Naive B cell (primary cell): ENCODE measurements at regions not wholly inside any gene's neighbourhood (a gene's known extent, or its start where the extent isn't known, plus 50 kb on each side); places are given as distances from the start of the nearest gene placed in this dataset.
"Not testable (repeated sequence)": the region's sequence is repeated elsewhere in the genome, so short reads cannot be mapped to it uniquely, and the experiment has no call there.

Experiments
- ATAC-seq, 2 donors: fragments of 150-1000 bp; cut with Tn5 transposase; 2 replicates each; pipeline ENCODE4 v1.10.0; 2021; ENCODE audit warnings: low read depth in 2 of 2, mild to moderate bottlenecking in 2 of 2, moderate library complexity in 2 of 2
- DNase-seq: peaks from one replicate; pipeline ENCODE4 v3.0.0; 2022
- H3K27ac Mint-ChIP-seq, 6 donors: one replicate each; pipeline ENCODE4 v1.8.0; 2020 to 2022; ENCODE audit warnings: mild to moderate bottlenecking in 6 of 6, mixed read lengths in 6 of 6, moderate library complexity in 5 of 6, inconsistent platforms in 2 of 6
- H3K27me3 Mint-ChIP-seq, 3 donors: one replicate each; pipeline ENCODE4 v1.8.0; 2021 to 2022; ENCODE audit warnings: mixed read lengths in 3 of 3, mild to moderate bottlenecking in 1 of 3
- H3K36me3 Mint-ChIP-seq, 2 donors: one replicate each; pipeline ENCODE4 v1.8.0; 2020 to 2022; ENCODE audit warnings: mixed read lengths in 2 of 2, inconsistent platforms in 1 of 2, mild to moderate bottlenecking in 1 of 2
- H3K4me1 Mint-ChIP-seq, 3 donors: one replicate each; pipeline ENCODE4 v1.8.0; 2020 to 2022; ENCODE audit warnings: mixed read lengths in 3 of 3, inconsistent platforms in 1 of 3, mild to moderate bottlenecking in 1 of 3, moderate library complexity in 1 of 3
- H3K4me3 Mint-ChIP-seq, 8 donors: one replicate each; pipeline ENCODE4 v1.8.0; 2020 to 2022; ENCODE audit warnings: mild to moderate bottlenecking in 8 of 8, mixed read lengths in 8 of 8, moderate library complexity in 8 of 8, inconsistent platforms in 2 of 8
- H3K9me3 Mint-ChIP-seq, 7 donors: one replicate each; pipeline ENCODE4 v1.8.0; 2020 to 2022; ENCODE audit warnings: mixed read lengths in 7 of 7, mild to moderate bottlenecking in 5 of 7, inconsistent platforms in 2 of 7, moderate library complexity in 1 of 7

- peak overlapping the region; percentile 23 to 96 (median 84) for H3K27ac Mint-ChIP-seq
- ATAC-seq, result peak; percentile 25 to 32
- H3K4me3 Mint-ChIP-seq, result peak overlapping the region in 2 of 8 donors; percentile 43 to 75
- H3K4me1 Mint-ChIP-seq, result peaks cover 13 to 16% (median 16%) of the 10 kb centered on the region in 3 donors
- peaks cover 0 to 27% of the 10 kb centered on the region in 2 donors for H3K36me3 Mint-ChIP-seq
- no peak for DNase-seq
- H3K9me3 Mint-ChIP-seq, result peaks cover 12 to 51% (median 36%) of the 10 kb centered on the region in 7 donors
- peaks cover 0 to 6% (median 0%) of the 10 kb centered on the region in 3 donors for H3K27me3 Mint-ChIP-seq
These were observed 398.6 kb upstream of the AUTS2 start for GRCh38 chr7:69199661-69200060.

GRCh38 chr7:69203871-69204270 is 394.4 kb upstream of the AUTS2 start:
- peaks cover 21 to 34% (median 25%) of the 10 kb centered on the region in 3 donors for H3K4me1 Mint-ChIP-seq

GRCh38 chr7:69204943-69205342 is 393.3 kb upstream of the AUTS2 start:
- no peak for ATAC-seq
- peaks cover 0 to 11% of the 10 kb centered on the region in 2 donors for H3K36me3 Mint-ChIP-seq
- peaks cover 1 to 25% (median 14%) of the 10 kb centered on the region in 7 donors for H3K9me3 Mint-ChIP-seq
- peaks cover 0 to 5% (median 0%) of the 10 kb centered on the region in 3 donors for H3K27me3 Mint-ChIP-seq
- peaks cover 11 to 32% (median 23%) of the 10 kb centered on the region in 3 donors for H3K4me1 Mint-ChIP-seq
- no peak overlapping the region for H3K27ac Mint-ChIP-seq
- H3K4me3 Mint-ChIP-seq, result no peak overlapping the region
- no peak for DNase-seq

More at GRCh38 chr7:69203871-69204270, 394.4 kb upstream of the AUTS2 start:
- Mint-ChIP-seq H3K27me3 (peaks cover 0 to 9% (median 0%) of the 10 kb centered on the region in 3 donors), H3K27ac (no peak overlapping the region), H3K4me3 (no peak overlapping the region), H3K9me3 (peaks cover 10 to 35% (median 25%) of the 10 kb centered on the region in 7 donors), H3K36me3 (peaks cover 0 to 22% of the 10 kb centered on the region in 2 donors)
- DNase-seq (no peak), ATAC-seq (no peak)

- H3K27ac Mint-ChIP-seq, result peak overlapping the region in 1 of 6 donors; percentile 84
- DNase-seq (no peak), ATAC-seq (no peak)
- peak overlapping the region in 1 of 8 donors; percentile 3 for H3K4me3 Mint-ChIP-seq
- H3K9me3 Mint-ChIP-seq, result peaks cover 1 to 20% (median 13%) of the 10 kb centered on the region in 7 donors
- peaks cover 0 to 9% of the 10 kb centered on the region in 2 donors for H3K36me3 Mint-ChIP-seq
- peaks cover 9 to 29% (median 24%) of the 10 kb centered on the region in 3 donors for H3K4me1 Mint-ChIP-seq
- H3K27me3 Mint-ChIP-seq, result peaks cover 0 to 5% (median 0%) of the 10 kb centered on the region in 3 donors
These were observed 392.7 kb upstream of the AUTS2 start for GRCh38 chr7:69205581-69205980.

- DNase-seq, result no peak
- ATAC-seq, result no peak
- peak overlapping the region in 4 of 8 donors; percentile 10 to 77 (median 52) for H3K4me3 Mint-ChIP-seq
- H3K27me3 Mint-ChIP-seq, result peaks cover 0 to 5% (median 0%) of the 10 kb centered on the region in 3 donors
- H3K36me3 Mint-ChIP-seq, result peaks cover 0 to 9% of the 10 kb centered on the region in 2 donors
- H3K27ac Mint-ChIP-seq, result peak overlapping the region in 3 of 6 donors; percentile 52 to 81 (median 73)
- H3K9me3 Mint-ChIP-seq, result peaks cover 0 to 11% (median 6%) of the 10 kb centered on the region in 7 donors
- peaks cover 15 to 42% (median 31%) of the 10 kb centered on the region in 3 donors for H3K4me1 Mint-ChIP-seq
These were observed 390.0 kb upstream of the AUTS2 start for GRCh38 chr7:69208276-69208675.

GRCh38 chr7:69208848-69209247 is 389.4 kb upstream of the AUTS2 start:
- DNase-seq (peak; percentile 29), ATAC-seq (peak; percentile 90 to 99)
- peaks cover 0 to 9% of the 10 kb centered on the region in 2 donors for H3K36me3 Mint-ChIP-seq
- peaks cover 0 to 5% (median 0%) of the 10 kb centered on the region in 3 donors for H3K27me3 Mint-ChIP-seq
- H3K9me3 Mint-ChIP-seq, result peaks cover 0 to 11% (median 6%) of the 10 kb centered on the region in 7 donors
- peak overlapping the region in 5 of 8 donors; percentile 9 to 77 (median 25) for H3K4me3 Mint-ChIP-seq
- H3K27ac Mint-ChIP-seq, result peak overlapping the region in 5 of 6 donors; percentile 23 to 81 (median 56)
- peaks cover 15 to 45% (median 34%) of the 10 kb centered on the region in 3 donors for H3K4me1 Mint-ChIP-seq

- ATAC-seq, result no peak
These were observed 386.9 kb upstream of the AUTS2 start for GRCh38 chr7:69211336-69211735.

GRCh38 chr7:69211739-69212138 is 386.5 kb upstream of the AUTS2 start:
- peak overlapping the region in 1 of 8 donors; percentile 47 for H3K4me3 Mint-ChIP-seq
- H3K4me1 Mint-ChIP-seq, result peaks cover 8 to 34% (median 33%) of the 10 kb centered on the region in 3 donors
- DNase-seq (peak; percentile 20), ATAC-seq (peak; percentile 49 to 51)
- no peaks in the 10 kb centered on the region for H3K27me3 Mint-ChIP-seq
- H3K36me3 Mint-ChIP-seq, result no peaks in the 10 kb centered on the region
- no peaks in the 10 kb centered on the region for H3K9me3 Mint-ChIP-seq
- H3K27ac Mint-ChIP-seq, result no peak overlapping the region

More at GRCh38 chr7:69211336-69211735, 386.9 kb upstream of the AUTS2 start:
- H3K36me3 Mint-ChIP-seq, result peaks cover 0 to under 1% of the 10 kb centered on the region in 2 donors
- H3K9me3 Mint-ChIP-seq, result no peaks in the 10 kb centered on the region
- H3K4me1 Mint-ChIP-seq, result peaks cover 8 to 34% (median 33%) of the 10 kb centered on the region in 3 donors
- H3K27ac Mint-ChIP-seq, result peak overlapping the region in 1 of 6 donors; percentile 7
- H3K4me3 Mint-ChIP-seq, result peak overlapping the region in 1 of 8 donors; percentile 47
- no peak for DNase-seq
- H3K27me3 Mint-ChIP-seq, result no peaks in the 10 kb centered on the region

- Mint-ChIP-seq H3K4me1 (peaks cover 6 to 24% (median 21%) of the 10 kb centered on the region in 3 donors), H3K4me3 (no peak overlapping the region), H3K27me3 (peaks cover 0 to 9% (median 0%) of the 10 kb centered on the region in 3 donors), H3K36me3 (no peaks in the 10 kb centered on the region), H3K9me3 (peaks cover 0 to 4% (median 0%) of the 10 kb centered on the region in 7 donors), H3K27ac (no peak overlapping the region)
- ATAC-seq, result no peak
- no peak for DNase-seq
These were observed 384.4 kb upstream of the AUTS2 start for GRCh38 chr7:69213878-69214277.

- not testable (repeated sequence) for H3K4me3 Mint-ChIP-seq, H3K36me3 Mint-ChIP-seq, DNase-seq, ATAC-seq, H3K27me3 Mint-ChIP-seq, H3K9me3 Mint-ChIP-seq, H3K27ac Mint-ChIP-seq
- H3K4me1 Mint-ChIP-seq, result peaks cover 6 to 16% (median 11%) of the 10 kb centered on the region in 3 donors
These were observed 382.8 kb upstream of the AUTS2 start for GRCh38 chr7:69215516-69215915.

- Mint-ChIP-seq H3K4me1 (peaks cover 0 to 6% (median 5%) of the 10 kb centered on the region in 3 donors), H3K27ac (peak overlapping the region in 1 of 6 donors; percentile 0), H3K27me3 (peaks cover 7 to 9% (median 8%) of the 10 kb centered on the region in 3 donors), H3K4me3 (no peak overlapping the region), H3K9me3 (peaks cover 0 to 4% (median 0%) of the 10 kb centered on the region in 7 donors), H3K36me3 (peaks cover 0 to 8% of the 10 kb centered on the region in 2 donors)
- no peak for ATAC-seq
- no peak for DNase-seq
These were observed 380.5 kb upstream of the AUTS2 start for GRCh38 chr7:69217516-69218350.

- Mint-ChIP-seq H3K4me1 (peaks cover 0 to 3% (median 0%) of the 10 kb centered on the region in 3 donors), H3K36me3 (peaks cover 0 to 8% of the 10 kb centered on the region in 2 donors), H3K4me3 (no peak overlapping the region)
These were observed 379.7 kb upstream of the AUTS2 start for GRCh38 chr7:69218576-69218975.

GRCh38 chr7:69219381-69219780 is 378.9 kb upstream of the AUTS2 start:
- Mint-ChIP-seq H3K27ac (peak overlapping the region in 1 of 6 donors; percentile 6), H3K36me3 (peaks cover 0 to 8% of the 10 kb centered on the region in 2 donors), H3K27me3 (peaks cover 8 to 19% (median 12%) of the 10 kb centered on the region in 3 donors), H3K4me3 (no peak overlapping the region), H3K9me3 (peaks cover 0 to 7% (median 4%) of the 10 kb centered on the region in 7 donors), H3K4me1 (no peaks in the 10 kb centered on the region)
- ATAC-seq, result no peak
- DNase-seq, result no peak

More at GRCh38 chr7:69218576-69218975, 379.7 kb upstream of the AUTS2 start:
- H3K27me3 Mint-ChIP-seq, result peaks cover 7 to 13% (median 8%) of the 10 kb centered on the region in 3 donors
- no peak for DNase-seq
- no peak overlapping the region for H3K27ac Mint-ChIP-seq
- peaks cover 0 to 7% (median 0%) of the 10 kb centered on the region in 7 donors for H3K9me3 Mint-ChIP-seq
- no peak for ATAC-seq
